ENCODE measurements at regions not wholly inside any gene's neighbourhood (a gene's known extent, or its start where the extent isn't known, plus 50 kb on each side); places are given as distances from the start of the nearest gene placed in this dataset.
"Not testable (repeated sequence)": the region's sequence is repeated elsewhere in the genome, so short reads cannot be mapped to it uniquely, and the experiment has no call there.

DNA sequence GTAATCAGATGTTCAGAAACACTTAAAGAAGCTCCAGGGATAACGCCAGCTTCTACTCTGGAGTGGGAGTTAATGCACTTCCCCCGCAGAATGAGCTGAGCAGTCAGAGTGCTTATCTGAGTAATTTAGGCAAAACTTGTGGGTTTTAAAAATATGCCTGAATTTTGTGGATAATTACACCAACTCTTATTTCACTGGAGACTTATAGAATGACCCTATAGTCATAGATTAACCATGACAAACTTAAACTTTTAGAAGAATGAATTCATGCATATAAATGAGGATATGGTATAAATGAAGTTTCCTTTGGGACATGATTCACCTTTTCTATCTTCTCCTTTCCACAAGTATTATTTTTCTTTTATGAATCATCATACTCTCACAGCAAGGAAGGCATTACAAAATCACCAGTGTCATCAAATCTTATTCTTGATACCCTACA is 241.1 kb upstream of the FBXO33 start:
- H3K36me3 Mint-ChIP-seq (ENCODE audit: insufficient read depth) = no peaks in the 10 kb centered on the region
- H3K4me1 Mint-ChIP-seq (ENCODE audit: low read depth) = peaks cover 16% of the 10 kb centered on the region
- DNase-seq (no peak), ATAC-seq (peak; percentile 65 to 71)
- H3K4me3 Mint-ChIP-seq = no peak overlapping the region
- H3K9me3 Mint-ChIP-seq = peaks cover 7% of the 10 kb centered on the region
- H3K27me3 Mint-ChIP-seq (ENCODE audit: low read depth) = no peaks in the 10 kb centered on the region

DNA sequence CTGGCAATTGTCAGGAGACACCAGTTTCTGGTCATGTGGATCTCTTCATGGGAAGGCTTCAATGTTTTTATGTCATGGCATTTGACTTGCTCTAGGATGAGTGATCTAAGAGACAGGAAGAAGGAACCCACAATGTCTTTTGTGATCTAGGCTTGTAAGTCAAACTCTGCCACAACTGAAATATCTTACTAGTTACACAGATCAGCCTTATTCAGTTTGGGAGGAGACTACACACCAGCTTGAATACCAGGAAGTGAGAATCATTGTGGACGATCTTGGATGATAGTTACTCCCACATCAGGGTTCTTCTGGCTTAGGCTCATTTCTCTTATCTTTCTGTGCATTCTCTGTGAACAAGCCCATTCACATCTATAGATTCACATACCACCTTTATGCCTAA is 236.2 kb upstream of the FBXO33 start:
- ATAC-seq (no peak), DNase-seq (no peak)
- H3K9me3 Mint-ChIP-seq = peaks cover 7% of the 10 kb centered on the region
- H3K27me3 Mint-ChIP-seq (ENCODE audit: low read depth) = no peaks in the 10 kb centered on the region
- H3K4me3 Mint-ChIP-seq = no peak overlapping the region
- H3K36me3 Mint-ChIP-seq (ENCODE audit: insufficient read depth) = no peaks in the 10 kb centered on the region
- peaks cover 17% of the 10 kb centered on the region for H3K4me1 Mint-ChIP-seq (ENCODE audit: low read depth)

DNA sequence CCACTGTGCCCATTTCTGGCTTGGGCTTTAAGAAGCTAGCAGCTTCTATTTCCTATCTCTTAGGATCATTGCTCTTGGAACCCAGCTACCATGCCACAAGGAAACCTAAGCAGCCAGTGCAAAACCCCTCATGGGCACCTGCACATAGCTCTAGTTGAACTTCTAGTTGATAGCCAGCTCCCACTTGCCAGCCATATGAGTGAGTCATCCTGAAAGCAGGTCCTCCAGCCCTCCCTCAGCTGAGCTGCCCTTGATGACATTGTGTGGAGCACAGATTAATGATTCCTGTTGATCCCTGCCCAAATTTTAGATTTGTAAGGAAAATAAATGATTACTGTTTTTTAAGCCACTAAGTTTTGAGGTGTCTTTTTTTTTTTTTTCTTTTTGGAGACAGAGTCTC is 234.2 kb upstream of the FBXO33 start:
- Mint-ChIP-seq H3K4me3 (no peak overlapping the region), H3K27me3 (ENCODE audit: low read depth) (no peaks in the 10 kb centered on the region), H3K36me3 (ENCODE audit: insufficient read depth) (no peaks in the 10 kb centered on the region), H3K9me3 (peaks cover 13% of the 10 kb centered on the region), H3K4me1 (ENCODE audit: low read depth) (peaks cover 17% of the 10 kb centered on the region)
- no peak for ATAC-seq
- no peak for DNase-seq

DNA sequence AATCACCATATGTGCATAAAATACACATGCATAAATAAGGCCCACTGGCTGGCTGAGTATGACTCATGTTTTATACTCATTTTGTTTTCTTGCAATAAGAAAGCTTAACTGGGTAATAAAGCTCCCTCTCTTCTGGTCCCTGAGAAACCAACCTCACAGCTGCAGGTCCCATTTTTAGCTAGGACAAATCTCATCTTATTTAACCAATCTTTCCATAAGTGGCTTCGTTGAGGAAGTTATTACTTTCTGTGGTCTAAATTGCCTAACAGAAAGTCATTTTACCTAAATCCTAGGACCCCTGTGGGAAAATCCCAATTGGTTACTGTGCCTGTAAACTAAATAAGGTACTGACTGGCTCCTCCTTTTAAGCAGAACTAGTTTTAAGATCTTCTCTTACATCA is 232.8 kb upstream of the FBXO33 start:
- H3K4me1 Mint-ChIP-seq (ENCODE audit: low read depth) = peaks cover 17% of the 10 kb centered on the region
- H3K27me3 Mint-ChIP-seq (ENCODE audit: low read depth) = no peaks in the 10 kb centered on the region
- no peaks in the 10 kb centered on the region for H3K36me3 Mint-ChIP-seq (ENCODE audit: insufficient read depth)
- H3K9me3 Mint-ChIP-seq = peaks cover 10% of the 10 kb centered on the region
- no peak overlapping the region for H3K4me3 Mint-ChIP-seq
- no peak for DNase-seq
- no peak for ATAC-seq

DNA sequence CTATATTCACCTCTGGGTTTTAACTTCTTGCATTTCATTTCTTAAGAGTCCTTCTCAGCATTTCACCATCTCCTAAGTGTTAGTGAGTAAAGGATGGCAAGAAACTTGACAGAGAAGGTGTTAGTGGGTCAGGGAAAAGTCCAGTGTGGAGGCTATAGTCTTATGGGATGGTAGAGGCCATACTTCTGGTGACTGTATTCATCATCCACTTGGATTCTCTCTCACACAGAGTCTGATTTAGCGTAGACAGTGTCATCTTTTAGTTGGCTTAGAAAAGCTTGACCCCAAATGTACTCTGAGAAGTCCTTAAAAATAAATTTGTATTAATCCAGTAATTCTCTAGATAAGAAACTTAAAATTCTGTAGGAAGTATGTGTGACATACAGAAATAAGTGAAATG is 232.4 kb upstream of the FBXO33 start:
- peaks cover 17% of the 10 kb centered on the region for H3K4me1 Mint-ChIP-seq (ENCODE audit: low read depth)
- DNase-seq (no peak), ATAC-seq (no peak)
- no peaks in the 10 kb centered on the region for H3K27me3 Mint-ChIP-seq (ENCODE audit: low read depth)
- H3K36me3 Mint-ChIP-seq (ENCODE audit: insufficient read depth) = no peaks in the 10 kb centered on the region
- no peak overlapping the region for H3K4me3 Mint-ChIP-seq
- H3K9me3 Mint-ChIP-seq = peaks cover 10% of the 10 kb centered on the region

- peaks cover 2% of the 10 kb centered on the region for H3K36me3 Mint-ChIP-seq (ENCODE audit: insufficient read depth)
- peak overlapping the region; percentile 37 for H3K4me3 Mint-ChIP-seq
- no peaks in the 10 kb centered on the region for H3K27me3 Mint-ChIP-seq (ENCODE audit: low read depth)
- DNase-seq = no peak
- no peak for ATAC-seq
- peaks cover 6% of the 10 kb centered on the region for H3K4me1 Mint-ChIP-seq (ENCODE audit: low read depth)
- peaks cover 27% of the 10 kb centered on the region for H3K9me3 Mint-ChIP-seq
These were observed 209.0 kb upstream of the FBXO33 start for GRCh38 chr14:39641224-39641623.

GRCh38 chr14:39639009-39639408 is 206.8 kb upstream of the FBXO33 start:
- not testable (repeated sequence) for DNase-seq; H3K36me3 Mint-ChIP-seq (ENCODE audit: insufficient read depth); H3K4me3 Mint-ChIP-seq; H3K27me3 Mint-ChIP-seq (ENCODE audit: low read depth); H3K4me1 Mint-ChIP-seq (ENCODE audit: low read depth); ATAC-seq
- peaks cover 16% of the 10 kb centered on the region for H3K9me3 Mint-ChIP-seq

GRCh38 chr14:39628087-39628486 is 195.9 kb upstream of the FBXO33 start:
- DNase-seq = no peak
- H3K4me3 Mint-ChIP-seq = no peak overlapping the region
- no peaks in the 10 kb centered on the region for H3K27me3 Mint-ChIP-seq (ENCODE audit: low read depth)
- peaks cover 14% of the 10 kb centered on the region for H3K4me1 Mint-ChIP-seq (ENCODE audit: low read depth)
- no peak for ATAC-seq
- peaks cover 15% of the 10 kb centered on the region for H3K9me3 Mint-ChIP-seq
- H3K36me3 Mint-ChIP-seq (ENCODE audit: insufficient read depth) = no peaks in the 10 kb centered on the region

DNA sequence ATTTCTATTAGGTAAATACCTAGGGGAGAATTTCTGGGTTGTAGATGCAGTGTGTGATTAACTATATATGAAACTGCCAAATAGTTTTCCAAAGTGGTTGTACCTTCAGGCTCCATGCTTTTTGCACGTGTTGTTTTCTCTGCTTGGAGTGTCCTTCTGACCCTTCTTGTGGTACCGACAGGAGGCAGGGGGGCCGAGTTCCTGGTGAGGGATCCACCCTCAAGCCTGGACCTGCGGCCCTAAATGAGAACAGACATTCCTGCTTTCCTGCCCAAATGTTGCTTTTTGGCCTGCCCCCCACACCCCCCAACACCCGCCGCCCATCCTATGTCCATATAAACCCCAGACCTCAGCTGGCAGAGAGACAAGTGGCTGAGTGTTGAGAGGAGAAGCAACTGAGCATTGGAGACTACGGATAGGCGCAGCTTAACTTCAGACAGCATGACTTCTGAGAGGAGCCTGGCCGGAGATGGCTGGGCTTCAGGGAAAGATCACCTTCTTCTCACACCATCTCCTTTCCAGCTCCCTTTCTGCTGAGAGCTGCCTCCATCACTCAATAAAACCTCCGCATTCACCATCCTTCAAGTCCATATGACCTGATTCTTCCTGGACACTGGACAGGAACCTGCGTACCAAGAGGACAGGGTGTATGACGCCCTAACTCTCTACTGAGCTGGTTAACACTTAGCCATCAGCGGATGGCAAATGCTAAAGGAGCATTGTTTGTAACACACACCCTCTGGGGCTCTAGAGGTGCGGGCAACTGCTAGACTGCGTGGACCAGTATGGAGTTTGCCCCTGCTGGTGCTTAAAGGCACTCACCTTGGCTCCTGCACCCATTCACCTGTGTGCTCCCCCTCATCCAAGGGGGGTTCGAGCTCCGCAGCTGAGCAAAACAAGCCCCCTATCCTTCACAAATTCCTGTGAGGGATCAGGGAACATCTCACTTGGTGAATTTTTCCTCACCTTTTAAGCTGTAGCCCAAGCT is 194.7 kb upstream of the FBXO33 start:
- no peaks in the 10 kb centered on the region for H3K27me3 Mint-ChIP-seq (ENCODE audit: low read depth)
- H3K9me3 Mint-ChIP-seq = peaks cover 25% of the 10 kb centered on the region
- ATAC-seq (no peak), DNase-seq (no peak)
- H3K36me3 Mint-ChIP-seq (ENCODE audit: insufficient read depth) = no peaks in the 10 kb centered on the region
- peaks cover 15% of the 10 kb centered on the region for H3K4me1 Mint-ChIP-seq (ENCODE audit: low read depth)
- H3K4me3 Mint-ChIP-seq = no peak overlapping the region

DNA sequence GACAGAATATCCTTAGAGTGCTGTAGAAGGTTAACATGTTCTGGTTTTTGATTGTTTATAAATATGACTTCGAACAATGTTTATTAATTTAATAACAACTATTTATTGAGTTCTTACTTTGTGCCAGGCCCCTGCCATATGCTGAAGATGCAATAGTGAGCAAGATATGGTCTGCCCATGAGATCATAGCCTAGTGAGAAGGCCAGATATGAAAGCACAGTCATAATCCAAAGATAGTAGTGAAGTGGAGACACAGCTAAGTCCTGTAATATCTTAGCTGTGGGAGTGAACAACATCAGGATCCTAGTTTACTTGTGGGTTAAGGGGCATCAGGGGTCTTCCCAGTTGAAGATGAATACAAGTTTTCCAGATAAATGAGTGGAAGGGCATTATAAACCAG is 189.4 kb upstream of the FBXO33 start:
- no peak for DNase-seq
- ATAC-seq = no peak
- Mint-ChIP-seq H3K4me3 (no peak overlapping the region), H3K4me1 (ENCODE audit: low read depth) (peaks cover 8% of the 10 kb centered on the region), H3K27me3 (ENCODE audit: low read depth) (no peaks in the 10 kb centered on the region), H3K9me3 (peaks cover 27% of the 10 kb centered on the region), H3K36me3 (ENCODE audit: insufficient read depth) (no peaks in the 10 kb centered on the region)

GRCh38 chr14:39621223-39621622 is 189.0 kb upstream of the FBXO33 start:
- no peak for ATAC-seq

GRCh38 chr14:39617537-39617936 is 185.3 kb upstream of the FBXO33 start:
- H3K4me3 Mint-ChIP-seq = no peak overlapping the region
- DNase-seq = no peak
- peaks cover 13% of the 10 kb centered on the region for H3K9me3 Mint-ChIP-seq
- H3K4me1 Mint-ChIP-seq (ENCODE audit: low read depth) = peaks cover 17% of the 10 kb centered on the region
- H3K36me3 Mint-ChIP-seq (ENCODE audit: insufficient read depth) = no peaks in the 10 kb centered on the region
- ATAC-seq = no peak
- H3K27me3 Mint-ChIP-seq (ENCODE audit: low read depth) = no peaks in the 10 kb centered on the region

More at GRCh38 chr14:39621223-39621622, 189.0 kb upstream of the FBXO33 start:
- no peak overlapping the region for H3K4me3 Mint-ChIP-seq
- no peak for DNase-seq
- H3K4me1 Mint-ChIP-seq (ENCODE audit: low read depth) = peaks cover 8% of the 10 kb centered on the region
- no peaks in the 10 kb centered on the region for H3K27me3 Mint-ChIP-seq (ENCODE audit: low read depth)
- H3K36me3 Mint-ChIP-seq (ENCODE audit: insufficient read depth) = no peaks in the 10 kb centered on the region
- H3K9me3 Mint-ChIP-seq = peaks cover 27% of the 10 kb centered on the region

DNA sequence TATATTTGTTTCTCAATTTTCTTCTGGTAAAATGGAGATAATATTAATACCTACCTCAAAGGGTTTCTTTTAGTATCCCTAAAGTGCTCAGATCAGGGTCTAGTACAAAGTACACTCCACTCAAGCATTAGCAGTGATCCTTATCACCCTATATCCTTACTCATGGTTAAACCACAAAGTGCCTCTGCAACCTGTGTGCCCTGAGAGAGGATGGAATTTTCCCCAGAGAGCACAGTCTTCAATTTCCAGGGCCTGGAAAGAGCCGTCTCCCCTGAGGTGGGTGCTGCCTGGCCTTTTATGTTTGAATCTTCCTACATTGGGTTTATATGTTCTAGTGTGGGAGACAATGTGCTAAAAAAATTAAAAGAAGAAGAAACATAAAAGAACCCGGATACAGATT is 183.1 kb upstream of the FBXO33 start:
- no peak for ATAC-seq
- Mint-ChIP-seq H3K27me3 (ENCODE audit: low read depth) (no peaks in the 10 kb centered on the region), H3K36me3 (ENCODE audit: insufficient read depth) (no peaks in the 10 kb centered on the region), H3K9me3 (peaks cover 6% of the 10 kb centered on the region), H3K4me1 (ENCODE audit: low read depth) (peaks cover 9% of the 10 kb centered on the region), H3K4me3 (no peak overlapping the region)
- no peak for DNase-seq

DNA sequence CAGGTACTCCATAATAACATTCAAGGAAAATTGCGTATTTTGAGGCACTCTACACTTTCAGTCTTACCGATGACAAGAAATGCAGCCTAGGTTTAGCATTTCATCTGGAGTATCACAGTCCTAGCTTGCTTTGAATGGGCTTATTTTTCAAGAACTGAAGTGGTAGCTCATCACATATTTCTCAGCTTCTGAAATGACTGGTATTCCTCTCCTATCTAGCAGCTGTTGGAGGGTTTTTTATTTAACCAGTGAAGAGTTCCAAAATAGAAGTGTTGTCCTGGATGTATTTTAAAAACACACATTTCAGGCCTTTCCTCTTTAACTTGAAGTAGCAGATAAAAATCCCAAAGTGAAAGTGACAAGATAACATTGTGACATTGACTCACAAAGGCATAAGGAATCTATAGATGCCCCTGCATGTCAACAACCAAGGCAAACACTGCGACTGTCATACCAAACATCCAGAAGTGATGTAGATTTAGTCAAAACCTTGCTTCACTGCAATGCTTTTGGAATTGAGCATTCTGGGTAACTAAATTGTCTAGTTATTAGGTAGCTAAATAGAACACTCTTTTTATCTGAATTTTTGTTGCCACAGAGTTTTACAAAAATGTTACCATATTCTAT is 182.2 kb upstream of the FBXO33 start:
- Mint-ChIP-seq H3K4me3 (no peak overlapping the region), H3K9me3 (peaks cover 6% of the 10 kb centered on the region), H3K4me1 (ENCODE audit: low read depth) (peaks cover 9% of the 10 kb centered on the region), H3K27me3 (ENCODE audit: low read depth) (no peaks in the 10 kb centered on the region), H3K36me3 (ENCODE audit: insufficient read depth) (no peaks in the 10 kb centered on the region)
- ATAC-seq (peak in 1 of 2 donors; percentile 43), DNase-seq (no peak)

- ATAC-seq (no peak), DNase-seq (no peak)
- Mint-ChIP-seq H3K4me3 (no peak overlapping the region), H3K9me3 (peaks cover 26% of the 10 kb centered on the region), H3K36me3 (ENCODE audit: insufficient read depth) (no peaks in the 10 kb centered on the region), H3K27me3 (ENCODE audit: low read depth) (no peaks in the 10 kb centered on the region), H3K4me1 (ENCODE audit: low read depth) (peaks cover 40% of the 10 kb centered on the region)
These were observed 176.9 kb upstream of the FBXO33 start for GRCh38 chr14:39609119-39609518.
